ENCODE measurements at regions not wholly inside any gene's neighbourhood (a gene's known extent, or its start where the extent isn't known, plus 50 kb on each side); places are given as distances from the start of the nearest gene placed in this dataset.

DNA sequence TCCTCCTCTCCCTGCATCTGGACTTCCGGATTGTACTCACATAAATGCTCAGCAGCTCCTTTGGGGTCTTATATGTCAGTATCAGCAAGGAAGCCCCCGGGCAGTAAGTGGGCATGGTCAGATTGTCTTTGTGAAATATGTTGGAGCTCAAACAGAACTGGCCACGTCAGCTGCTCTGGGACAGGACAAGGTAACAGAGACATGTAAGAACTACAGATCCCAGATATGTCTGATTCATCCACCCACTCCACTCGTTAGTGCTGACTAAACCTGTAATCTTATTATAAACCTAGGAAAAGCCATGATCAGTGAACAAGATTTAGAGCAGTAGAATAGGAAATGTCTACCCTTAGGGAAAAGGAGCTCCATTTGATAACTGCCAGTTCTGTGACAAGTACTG, 561.8 kb downstream of the CETN3 start:
- H3K4me3 ChIP-seq (ENCODE audit: low read depth, low read length), result no peak overlapping the region
- TF ChIP-seq, protein P1, sequence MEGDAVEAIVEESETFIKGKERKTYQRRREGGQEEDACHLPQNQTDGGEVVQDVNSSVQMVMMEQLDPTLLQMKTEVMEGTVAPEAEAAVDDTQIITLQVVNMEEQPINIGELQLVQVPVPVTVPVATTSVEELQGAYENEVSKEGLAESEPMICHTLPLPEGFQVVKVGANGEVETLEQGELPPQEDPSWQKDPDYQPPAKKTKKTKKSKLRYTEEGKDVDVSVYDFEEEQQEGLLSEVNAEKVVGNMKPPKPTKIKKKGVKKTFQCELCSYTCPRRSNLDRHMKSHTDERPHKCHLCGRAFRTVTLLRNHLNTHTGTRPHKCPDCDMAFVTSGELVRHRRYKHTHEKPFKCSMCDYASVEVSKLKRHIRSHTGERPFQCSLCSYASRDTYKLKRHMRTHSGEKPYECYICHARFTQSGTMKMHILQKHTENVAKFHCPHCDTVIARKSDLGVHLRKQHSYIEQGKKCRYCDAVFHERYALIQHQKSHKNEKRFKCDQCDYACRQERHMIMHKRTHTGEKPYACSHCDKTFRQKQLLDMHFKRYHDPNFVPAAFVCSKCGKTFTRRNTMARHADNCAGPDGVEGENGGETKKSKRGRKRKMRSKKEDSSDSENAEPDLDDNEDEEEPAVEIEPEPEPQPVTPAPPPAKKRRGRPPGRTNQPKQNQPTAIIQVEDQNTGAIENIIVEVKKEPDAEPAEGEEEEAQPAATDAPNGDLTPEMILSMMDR (IDR thresholded peaks at IDR 0.05; ENCODE audit: low read depth, low read length), result no peak
- in situ Hi-C loops (cut with HindIII; ENCODE audit: low sequenced_read_pairs), result no loop called here
- DNase-seq (ENCODE audit: low read depth, low spot score), result no peak

DNA sequence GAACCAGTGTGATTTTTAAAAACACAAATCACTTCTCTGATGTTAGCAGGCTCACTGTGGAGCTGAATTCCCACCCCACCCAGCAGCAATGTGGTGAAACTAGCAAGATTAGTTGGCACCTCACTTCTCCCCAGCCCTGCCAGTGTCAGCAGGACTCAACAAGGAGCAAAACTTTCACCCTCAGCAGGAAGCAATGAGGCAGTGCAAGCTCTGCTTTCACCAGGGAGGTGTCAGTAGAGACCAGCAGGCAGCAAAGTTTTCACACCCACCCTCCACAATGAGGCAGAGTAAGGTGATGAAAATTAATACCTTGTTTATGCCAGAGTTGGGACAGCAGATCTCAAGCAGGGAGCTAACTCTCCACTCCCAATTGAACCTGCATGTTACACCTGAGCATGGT, 565.0 kb downstream of the CETN3 start:
- TF ChIP-seq, protein P1 (IDR thresholded peaks at IDR 0.05; ENCODE audit: low read depth, low read length), result no peak
- H3K4me3 ChIP-seq (ENCODE audit: low read depth, low read length), result no peak overlapping the region
- in situ Hi-C loops (cut with HindIII; ENCODE audit: low sequenced_read_pairs), result no loop called here
- no peak for DNase-seq (ENCODE audit: low read depth, low spot score)

DNA sequence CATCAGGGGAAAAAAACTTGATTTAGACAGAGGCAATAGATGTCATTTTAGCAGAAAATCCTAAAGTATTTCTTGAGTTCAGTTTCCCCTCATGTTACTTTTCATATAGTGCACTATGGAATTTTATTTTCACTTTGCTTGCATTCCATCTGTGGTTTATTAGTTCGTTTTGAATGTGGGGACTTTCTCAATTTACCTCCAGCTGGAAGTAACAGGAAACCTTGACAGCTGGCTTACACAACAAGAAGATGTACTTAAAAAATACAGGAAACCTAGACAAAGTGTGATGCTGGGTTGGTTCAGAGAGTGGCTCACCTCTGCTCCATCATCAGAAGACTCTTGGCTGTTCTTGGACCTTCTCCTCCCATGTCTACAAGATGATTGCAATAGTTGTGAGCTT, 567.0 kb downstream of the CETN3 start:
- peak; percentile 4 for DNase-seq (ENCODE audit: low read depth, low spot score)
- no peak overlapping the region for H3K4me3 ChIP-seq (ENCODE audit: low read depth, low read length)
- in situ Hi-C loops (cut with HindIII; ENCODE audit: low sequenced_read_pairs), result no loop called here
- TF ChIP-seq, protein P1 (IDR thresholded peaks at IDR 0.05; ENCODE audit: low read depth, low read length), result no peak

DNA sequence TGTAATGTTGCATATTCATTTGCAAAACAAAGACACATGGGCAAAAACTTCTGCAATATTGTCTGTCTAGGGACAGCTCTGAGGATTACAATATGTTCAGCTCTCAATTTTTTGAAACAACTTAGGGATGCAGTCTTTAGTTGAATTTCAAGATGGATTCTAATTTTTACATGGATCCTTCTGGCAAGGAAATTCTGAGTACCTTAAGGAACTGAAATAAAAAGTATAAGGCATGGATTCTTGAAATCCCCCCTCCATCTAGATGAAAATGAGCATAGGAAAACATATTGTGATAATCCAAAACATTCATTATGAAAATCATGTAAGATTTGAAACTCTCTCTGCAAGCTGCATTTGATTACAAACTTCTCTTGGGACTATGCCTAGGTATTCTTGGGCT, 568.6 kb downstream of the CETN3 start:
- DNase-seq (ENCODE audit: low read depth, low spot score), result no peak
- H3K4me3 ChIP-seq (ENCODE audit: low read depth, low read length), result no peak overlapping the region
- in situ Hi-C loops (cut with HindIII; ENCODE audit: low sequenced_read_pairs), result no loop called here
- TF ChIP-seq, protein P1 (IDR thresholded peaks at IDR 0.05; ENCODE audit: low read depth, low read length), result no peak

DNA sequence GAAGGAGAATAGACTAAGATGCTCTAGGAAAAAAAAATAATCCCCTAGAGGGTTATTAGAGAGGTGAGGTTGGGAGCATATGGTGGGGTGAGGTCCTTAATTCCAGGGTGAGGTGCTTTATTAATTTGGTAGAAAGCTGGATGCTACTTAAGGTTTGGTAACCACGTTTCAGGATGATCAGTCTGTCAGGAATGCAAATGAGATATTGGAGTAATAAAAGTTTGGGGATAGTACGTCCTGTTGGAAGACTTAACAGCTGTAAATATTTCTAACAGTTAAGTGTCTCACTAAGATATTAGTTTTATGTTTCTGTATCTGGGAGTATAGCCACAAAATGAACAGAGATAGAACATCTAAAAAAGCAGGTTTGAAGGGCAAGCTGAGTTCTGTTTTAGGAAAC, 578.9 kb downstream of the CETN3 start:
- no peak overlapping the region for H3K4me3 ChIP-seq (ENCODE audit: low read depth, low read length)
- in situ Hi-C loops (cut with HindIII; ENCODE audit: low sequenced_read_pairs), result no loop called here
- no peak for DNase-seq (ENCODE audit: low read depth, low spot score)
- TF ChIP-seq, protein P1 (IDR thresholded peaks at IDR 0.05; ENCODE audit: low read depth, low read length), result no peak

DNA sequence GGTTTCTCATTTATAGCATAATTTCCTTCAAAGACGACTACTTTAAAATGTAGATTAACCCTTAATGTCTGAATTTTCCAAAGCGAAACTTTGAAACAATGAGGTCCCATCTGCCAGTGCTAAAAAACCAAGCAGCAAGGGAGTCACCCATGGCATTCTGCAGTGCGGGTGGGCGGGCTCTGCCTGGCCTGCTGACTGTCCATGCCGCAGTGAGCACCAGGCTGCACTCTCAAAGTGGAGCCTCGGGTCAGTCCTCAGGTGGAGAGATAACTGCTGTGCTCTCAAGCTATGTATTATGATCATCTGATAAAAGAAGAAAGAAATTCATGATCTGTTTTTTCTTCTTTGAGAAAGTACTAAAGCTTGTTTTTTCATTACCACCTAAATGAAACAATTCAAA, 581.6 kb downstream of the CETN3 start:
- DNase-seq (ENCODE audit: low read depth, low spot score), result no peak
- H3K4me3 ChIP-seq (ENCODE audit: low read depth, low read length), result no peak overlapping the region
- TF ChIP-seq, protein P1 (IDR thresholded peaks at IDR 0.05; ENCODE audit: low read depth, low read length), result no peak
- in situ Hi-C loops (cut with HindIII; ENCODE audit: low sequenced_read_pairs), result no loop called here

DNA sequence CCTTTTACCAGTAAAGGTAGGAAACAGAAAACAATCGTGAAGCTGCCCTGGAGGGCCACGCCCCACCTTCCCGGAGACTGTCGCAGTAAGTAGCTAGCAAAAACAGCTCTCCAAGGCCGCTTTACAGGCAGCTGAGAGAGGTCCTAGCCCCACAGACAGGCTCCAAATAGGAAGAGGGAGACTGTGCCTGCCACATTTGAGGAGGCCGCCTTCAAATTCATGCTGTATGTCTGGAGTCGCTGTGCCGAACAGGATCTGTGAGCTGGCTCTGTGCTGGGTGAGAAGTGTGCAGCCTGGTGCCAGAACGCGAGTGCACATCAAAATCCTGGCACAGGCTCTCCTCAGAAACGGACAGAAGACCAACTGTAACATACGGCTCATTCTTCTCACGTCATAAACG, 582.2 kb downstream of the CETN3 start:
- no peak overlapping the region for H3K4me3 ChIP-seq (ENCODE audit: low read depth, low read length)
- no peak for DNase-seq (ENCODE audit: low read depth, low spot score)
- TF ChIP-seq, protein P1 (IDR thresholded peaks at IDR 0.05; ENCODE audit: low read depth, low read length), result no peak
- in situ Hi-C loops (cut with HindIII; ENCODE audit: low sequenced_read_pairs), result no loop called here
